BJ (cell line): ENCODE measurements at regions not wholly inside any gene's neighbourhood (a gene's known extent, or its start where the extent isn't known, plus 50 kb on each side); places are given as distances from the start of the nearest gene placed in this dataset.

Experiments
- CTCF ChIA-PET: fragments of 350-600 bp; formaldehyde crosslinking; extraction: SDS; loops from one replicate; lab custom pipeline; 2021; ENCODE audit warnings: antibody characterized with exemption, inconsistent platforms; lab: Yijun Ruan, JAX
- POLR2A ChIA-PET: fragments of 300-600 bp; sonication (Branson Sonifier 250); formaldehyde crosslinking; extraction: SDS; loops from one replicate; lab custom pipeline; 2021; ENCODE audit warnings: antibody characterized with exemption; lab: Charles Lee
- DNase-seq: peaks from one replicate; pipeline ENCODE4 v3.0.0-alpha.2; 2011; ENCODE audit warnings: low read depth
- H3K27me3 ChIP-seq: 2 replicates; pipeline ENCODE4 v1.6.0; 2011; ENCODE audit warnings: low read length; ENCODE audit not compliant: control insufficient read depth, insufficient read depth
- H3K36me3 ChIP-seq: 2 replicates; pipeline ENCODE4 v1.5.1; 2011; ENCODE audit warnings: low read length; ENCODE audit not compliant: control insufficient read depth, insufficient read depth
- H3K4me3 ChIP-seq: 2 replicates; pipeline ENCODE4 v1.5.1; 2011; ENCODE audit warnings: low read depth, mild to moderate bottlenecking, control low read depth, low read length
- CTCF ChIP-seq: IDR thresholded peaks from 2 replicates; pipeline ENCODE4 v1.5.1; 2011; ENCODE audit warnings: low read depth, mild to moderate bottlenecking, control low read depth, inconsistent platforms, low read length, moderate library complexity; ENCODE audit not compliant: insufficient read depth

- Histone ChIP-seq H3K36me3 (no peaks in the 10 kb centered on the region), H3K27me3 (no peaks in the 10 kb centered on the region), H3K4me3 (no peak overlapping the region)
- CTCF ChIA-PET, result interaction anchor here (0.8 kb wide), 1 partner anchor 29 kb away, joined by 3 read pairs; no protein-coding TSS in a partner anchor
- DNase-seq, result no peak
- TF ChIP-seq CTCF, result no peak
- POLR2A ChIA-PET, result no interaction called here
Measured at GRCh38 chr10:3534433-3534832, 250.6 kb downstream of the KLF6 start.

- CTCF ChIA-PET, result no interaction called here
- no peak overlapping the region for H3K4me3 ChIP-seq
- H3K36me3 ChIP-seq, result no peaks in the 10 kb centered on the region
- POLR2A ChIA-PET, result no interaction called here
- no peak for DNase-seq
- TF ChIP-seq CTCF, result no peak
- H3K27me3 ChIP-seq, result no peaks in the 10 kb centered on the region
Measured at GRCh38 chr10:3533296-3533695, 251.7 kb downstream of the KLF6 start.

DNA sequence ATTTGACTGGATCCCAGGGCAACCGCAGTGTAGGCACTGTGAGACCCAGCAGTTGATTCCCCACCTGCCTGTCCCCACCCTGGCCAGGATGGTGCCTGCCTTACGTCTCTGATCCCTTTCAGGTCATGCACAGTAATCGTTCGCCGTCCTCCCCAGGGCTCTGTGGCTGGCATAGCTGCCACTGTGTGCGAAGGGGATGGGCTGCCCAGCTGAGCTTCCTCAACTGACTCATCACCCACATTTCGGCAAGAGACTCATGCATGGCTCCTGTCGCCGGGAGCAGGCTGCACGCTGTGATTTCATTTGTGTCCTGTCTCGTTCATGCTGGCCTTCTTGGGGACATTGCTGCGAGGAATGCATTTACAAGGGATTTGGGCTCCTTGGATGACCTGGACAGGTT is 252.4 kb downstream of the KLF6 start:
- Histone ChIP-seq H3K36me3 (no peaks in the 10 kb centered on the region), H3K27me3 (no peaks in the 10 kb centered on the region), H3K4me3 (no peak overlapping the region)
- TF ChIP-seq CTCF, result no peak
- DNase-seq, result no peak
- ChIA-PET POLR2A (no interaction called here), CTCF (no interaction called here)

GRCh38 chr10:3531670-3532069 is 253.3 kb downstream of the KLF6 start:
- Histone ChIP-seq H3K4me3 (no peak overlapping the region), H3K27me3 (no peaks in the 10 kb centered on the region), H3K36me3 (no peaks in the 10 kb centered on the region)
- ChIA-PET CTCF (no interaction called here), POLR2A (no interaction called here)
- TF ChIP-seq CTCF, result no peak
- DNase-seq, result no peak

DNA sequence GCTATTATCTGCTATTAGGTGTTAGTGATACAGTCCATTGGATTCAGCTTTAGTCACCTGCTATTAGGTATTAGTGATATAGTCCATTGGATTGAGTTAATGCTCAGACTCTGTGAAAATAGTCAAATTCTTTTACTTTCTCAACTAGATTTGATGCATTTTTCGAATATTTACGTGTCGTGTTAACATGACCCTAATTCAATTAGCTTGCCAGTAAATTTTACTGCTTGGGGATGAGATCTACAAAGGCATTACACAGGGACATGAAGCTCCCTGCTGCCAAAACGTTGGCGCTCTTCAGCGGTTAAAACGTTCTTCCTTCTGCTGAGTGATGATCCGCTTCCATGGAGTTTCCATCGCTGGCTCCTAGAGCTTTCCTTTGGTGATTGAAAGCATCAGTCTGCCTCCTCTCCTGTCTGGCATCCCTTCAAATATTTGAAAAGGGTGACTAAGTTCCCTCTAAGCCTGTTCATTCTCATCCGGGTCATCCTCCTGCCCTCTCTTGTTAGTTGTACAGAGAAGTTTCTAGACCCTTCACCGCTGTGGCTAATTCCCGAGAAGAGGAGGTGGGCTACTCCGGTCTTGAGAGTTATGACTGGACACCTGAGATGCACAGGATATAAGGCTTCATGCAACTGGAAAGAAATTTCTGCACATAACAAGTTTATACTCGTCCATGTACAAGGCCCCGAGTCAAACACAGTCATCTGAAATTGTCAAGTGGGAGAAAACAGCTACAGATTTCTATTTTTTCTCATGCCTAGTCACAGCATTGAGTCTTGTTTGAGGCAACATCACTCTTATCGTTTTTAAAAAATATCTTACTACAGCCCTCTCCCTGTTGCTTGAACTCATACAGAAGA is 254.0 kb downstream of the KLF6 start:
- Histone ChIP-seq H3K4me3 (no peak overlapping the region), H3K36me3 (no peaks in the 10 kb centered on the region), H3K27me3 (no peaks in the 10 kb centered on the region)
- ChIA-PET CTCF (interaction anchor here (0.6 to 0.8 kb wide), 3 partner anchors 14 to 1069 kb away, joined by 3 to 5 read pairs (median 3); no protein-coding TSS in a partner anchor), POLR2A (no interaction called here)
- no peak for TF ChIP-seq CTCF
- DNase-seq, result no peak
